Esophagus squamous epithelium (tissue), 4 donors: ENCODE measurements at regions not wholly inside any gene's neighbourhood (a gene's known extent, or its start where the extent isn't known, plus 50 kb on each side); places are given as distances from the start of the nearest gene placed in this dataset.

Experiments used
- POLR2A ChIP-seq, 4 donors: fragments of 450-650 bp; IDR thresholded peaks; one replicate each; pipeline ENCODE4 v1.6.1; 2017; ENCODE audit warnings: antibody characterized with exemption in 4 of 4, mild to moderate bottlenecking in 4 of 4, moderate library complexity in 3 of 4
- TF ChIP-seq, protein P1 (sequence below), 6 experiments: fragments of 450-650 bp in 4 of 6; fragments of 200-600 bp in 2 of 6; sonication (generic) in 2 of 6; IDR thresholded peaks; one replicate each; pipeline ENCODE4 v1.5.1; 2016 to 2019; ENCODE audit warnings: antibody characterized with exemption in 6 of 6, mild to moderate bottlenecking in 4 of 6, moderate library complexity in 4 of 6

DNA sequence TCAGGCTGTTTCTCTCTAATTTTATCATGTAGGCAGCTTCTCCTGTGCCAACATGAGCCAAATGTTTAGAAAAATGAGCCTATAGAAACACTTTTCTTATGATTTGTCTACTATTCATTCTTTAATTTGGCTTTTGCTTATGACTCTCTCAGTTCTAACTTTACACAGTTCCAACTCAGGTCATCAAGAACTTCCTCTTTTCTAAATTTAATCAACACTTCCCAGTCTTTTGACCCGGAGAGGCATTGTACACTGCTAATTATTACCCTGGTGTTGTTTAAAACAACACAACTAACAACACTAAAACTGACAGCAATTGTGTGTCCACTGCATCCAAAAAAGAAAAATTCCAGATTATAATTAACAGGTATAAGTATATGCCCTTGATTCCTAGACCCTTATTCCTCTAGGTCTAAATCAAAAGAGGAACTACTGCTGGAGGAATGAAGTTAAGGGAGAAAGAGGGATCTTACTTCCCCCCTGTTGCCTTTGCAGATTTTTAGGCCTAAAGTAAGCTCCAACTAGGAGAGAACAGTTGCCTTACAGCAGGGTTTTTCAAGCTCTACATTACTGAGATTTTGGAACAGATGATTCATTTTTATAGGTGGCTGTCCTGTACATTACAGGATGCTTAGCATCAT lies 332.2 kb upstream of the GOLIM4 start:
- TF ChIP-seq POLR2A (IDR thresholded peaks at IDR 0.05) = no peak
- TF ChIP-seq, protein P1, sequence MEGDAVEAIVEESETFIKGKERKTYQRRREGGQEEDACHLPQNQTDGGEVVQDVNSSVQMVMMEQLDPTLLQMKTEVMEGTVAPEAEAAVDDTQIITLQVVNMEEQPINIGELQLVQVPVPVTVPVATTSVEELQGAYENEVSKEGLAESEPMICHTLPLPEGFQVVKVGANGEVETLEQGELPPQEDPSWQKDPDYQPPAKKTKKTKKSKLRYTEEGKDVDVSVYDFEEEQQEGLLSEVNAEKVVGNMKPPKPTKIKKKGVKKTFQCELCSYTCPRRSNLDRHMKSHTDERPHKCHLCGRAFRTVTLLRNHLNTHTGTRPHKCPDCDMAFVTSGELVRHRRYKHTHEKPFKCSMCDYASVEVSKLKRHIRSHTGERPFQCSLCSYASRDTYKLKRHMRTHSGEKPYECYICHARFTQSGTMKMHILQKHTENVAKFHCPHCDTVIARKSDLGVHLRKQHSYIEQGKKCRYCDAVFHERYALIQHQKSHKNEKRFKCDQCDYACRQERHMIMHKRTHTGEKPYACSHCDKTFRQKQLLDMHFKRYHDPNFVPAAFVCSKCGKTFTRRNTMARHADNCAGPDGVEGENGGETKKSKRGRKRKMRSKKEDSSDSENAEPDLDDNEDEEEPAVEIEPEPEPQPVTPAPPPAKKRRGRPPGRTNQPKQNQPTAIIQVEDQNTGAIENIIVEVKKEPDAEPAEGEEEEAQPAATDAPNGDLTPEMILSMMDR (IDR thresholded peaks at IDR 0.05) = no peak
